ENCODE measurements at regions not wholly inside any gene's neighbourhood (a gene's known extent, or its start where the extent isn't known, plus 50 kb on each side); places are given as distances from the start of the nearest gene placed in this dataset.

DNA sequence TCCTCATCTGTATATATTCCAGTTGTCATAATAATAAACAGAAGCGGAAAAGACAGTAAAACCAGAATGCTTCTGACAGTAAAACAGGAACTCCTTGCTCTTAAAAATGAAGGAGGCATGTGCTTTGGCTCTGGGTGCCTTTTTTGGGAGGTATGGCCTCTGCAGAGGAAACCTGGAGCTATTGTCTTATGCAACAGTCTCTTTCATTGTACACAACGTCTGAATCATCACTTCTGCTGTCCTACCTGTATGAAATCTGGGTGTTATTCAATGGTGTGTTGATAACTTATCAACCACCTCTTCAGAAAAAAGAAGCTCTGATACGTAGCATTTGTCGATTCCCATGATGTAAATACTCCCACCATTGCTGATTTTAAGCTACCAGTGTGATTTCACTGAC, 64.8 kb downstream of the CDCA7 start:
- Histone ChIP-seq H3K27me3 (ENCODE audit: control insufficient read depth in 1 of 2, insufficient read depth in 2 of 2, low read length in 2 of 2) (no peaks in the 10 kb centered on the region), H3K27ac (ENCODE audit: low read depth in 2 of 2, low read length in 1 of 2) (no peak overlapping the region), H3K4me3 (ENCODE audit: low read depth in 1 of 2, low read length in 2 of 2) (no peak overlapping the region), H3K4me1 (ENCODE audit: control insufficient read depth in 2 of 2, insufficient read depth in 2 of 2, low read length in 1 of 2) (no peaks in the 10 kb centered on the region), H3K36me3 (ENCODE audit: control insufficient read depth in 2 of 2, insufficient read depth in 2 of 2, low read length in 1 of 2) (no peaks in the 10 kb centered on the region), H3K9me3 (ENCODE audit: control insufficient read depth in 2 of 2, insufficient read depth in 1 of 2, low read depth in 1 of 2, low read length in 1 of 2) (no peaks in the 10 kb centered on the region)
- WGBS, 2 donors, result 35 to 42% methylated on average over 4 of the region's 4 CpGs

DNA sequence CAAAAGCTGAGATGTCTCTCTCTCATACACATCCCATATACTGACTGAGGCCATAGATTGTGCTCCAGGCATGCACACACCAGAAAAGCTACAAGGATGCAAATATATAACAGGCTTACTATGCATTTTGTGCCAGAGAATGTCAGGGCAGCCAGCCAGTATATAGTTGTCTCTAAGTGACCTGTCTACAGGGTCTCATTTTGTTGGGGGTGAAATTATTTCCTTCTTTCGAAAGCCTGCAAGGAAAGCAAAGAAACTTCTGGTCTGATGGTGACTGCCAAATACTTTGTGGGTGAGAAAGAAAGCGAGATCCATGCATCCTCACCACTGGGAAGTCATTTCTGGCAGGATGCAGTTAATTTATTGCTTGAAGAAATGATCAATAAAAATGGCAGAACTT, 70.2 kb downstream of the CDCA7 start:
- Histone ChIP-seq H3K27me3 (ENCODE audit: control insufficient read depth in 1 of 2, insufficient read depth in 2 of 2, low read length in 2 of 2) (no peaks in the 10 kb centered on the region), H3K36me3 (ENCODE audit: control insufficient read depth in 2 of 2, insufficient read depth in 2 of 2, low read length in 1 of 2) (no peaks in the 10 kb centered on the region), H3K4me3 (ENCODE audit: low read depth in 1 of 2, low read length in 2 of 2) (no peak overlapping the region), H3K27ac (ENCODE audit: low read depth in 2 of 2, low read length in 1 of 2) (no peak overlapping the region), H3K9me3 (ENCODE audit: control insufficient read depth in 2 of 2, insufficient read depth in 1 of 2, low read depth in 1 of 2, low read length in 1 of 2) (peaks cover 0 to 3% of the 10 kb centered on the region in 2 donors), H3K4me1 (ENCODE audit: control insufficient read depth in 2 of 2, insufficient read depth in 2 of 2, low read length in 1 of 2) (peaks cover 0 to 2% of the 10 kb centered on the region in 2 donors)
- 76 to 77% methylated on average over 2 of the region's 2 CpGs for WGBS, 2 donors

DNA sequence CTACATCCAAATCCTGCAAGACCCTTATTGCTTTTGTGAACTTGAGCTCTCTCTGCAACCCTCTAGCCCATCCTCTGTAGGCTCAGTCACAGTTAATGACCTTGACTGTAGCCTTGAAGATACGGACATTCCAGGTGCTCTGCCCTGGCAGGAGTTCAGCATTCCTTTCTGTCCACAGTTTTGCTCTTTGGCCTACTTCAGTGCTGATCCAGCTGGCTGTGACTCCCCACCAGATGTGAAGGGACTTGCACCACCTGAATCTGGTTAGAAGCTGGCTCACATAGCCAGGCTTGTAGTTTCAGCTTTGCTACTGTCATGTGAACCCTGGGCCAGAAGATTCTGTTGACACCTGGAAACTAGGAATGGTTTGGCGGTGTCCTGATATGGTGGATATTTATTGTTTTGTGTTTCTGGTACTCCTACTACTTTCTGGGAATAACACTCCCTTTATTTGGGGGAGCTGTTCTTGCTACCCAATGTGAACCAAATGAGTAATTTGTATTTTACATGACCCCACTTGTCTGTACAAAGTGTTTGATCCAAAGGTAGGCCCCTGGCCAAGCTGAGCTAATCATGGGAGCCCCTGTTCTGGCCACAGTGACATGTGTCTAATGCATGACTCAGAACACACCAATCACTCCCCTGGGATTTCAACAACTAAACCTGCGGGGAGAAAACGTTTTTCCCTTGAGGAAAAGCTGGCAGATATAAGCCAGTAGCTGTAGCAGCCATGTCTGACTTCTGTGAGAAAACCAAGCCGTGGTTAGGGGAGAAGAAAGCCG, 73.4 kb downstream of the CDCA7 start:
- no peaks in the 10 kb centered on the region for H3K27me3 ChIP-seq (ENCODE audit: control insufficient read depth in 1 of 2, insufficient read depth in 2 of 2, low read length in 2 of 2)
- peaks cover 0 to 2% of the 10 kb centered on the region in 2 donors for H3K4me1 ChIP-seq (ENCODE audit: control insufficient read depth in 2 of 2, insufficient read depth in 2 of 2, low read length in 1 of 2)
- H3K9me3 ChIP-seq (ENCODE audit: control insufficient read depth in 2 of 2, insufficient read depth in 1 of 2, low read depth in 1 of 2, low read length in 1 of 2), result peaks cover 0 to 3% of the 10 kb centered on the region in 2 donors
- H3K4me3 ChIP-seq (ENCODE audit: low read depth in 1 of 2, low read length in 2 of 2), result no peak overlapping the region
- H3K36me3 ChIP-seq (ENCODE audit: control insufficient read depth in 2 of 2, insufficient read depth in 2 of 2, low read length in 1 of 2), result no peaks in the 10 kb centered on the region
- H3K27ac ChIP-seq (ENCODE audit: low read depth in 2 of 2, low read length in 1 of 2), result peak overlapping the region; percentile 15 to 26
- 41 to 55% methylated on average over 6 of the region's 6 CpGs for WGBS, 2 donors

DNA sequence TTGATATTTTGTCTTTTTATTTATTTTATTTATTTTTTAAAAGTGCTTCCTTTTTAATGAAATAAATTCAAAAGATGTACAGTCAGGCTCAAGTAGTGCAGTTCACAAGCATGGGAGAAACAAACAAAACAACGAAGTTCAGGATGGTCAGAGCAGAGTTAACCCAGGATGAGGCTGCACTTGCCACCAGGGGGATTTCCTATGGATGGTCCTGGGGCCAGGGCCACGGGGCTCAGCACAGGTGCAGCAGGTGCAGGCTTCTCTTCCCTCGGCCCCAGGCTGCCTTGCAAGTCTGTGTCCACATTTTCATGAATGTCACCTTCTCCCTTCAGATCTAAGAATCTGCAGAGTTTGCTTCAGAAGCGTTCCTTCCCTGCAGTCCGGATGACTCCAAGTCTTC, 76.5 kb downstream of the CDCA7 start:
- H3K4me1 ChIP-seq (ENCODE audit: control insufficient read depth in 2 of 2, insufficient read depth in 2 of 2, low read length in 1 of 2), result peaks cover 0 to 2% of the 10 kb centered on the region in 2 donors
- 76 to 79% methylated on average over 5 of the region's 5 CpGs for WGBS, 2 donors
- H3K36me3 ChIP-seq (ENCODE audit: control insufficient read depth in 2 of 2, insufficient read depth in 2 of 2, low read length in 1 of 2), result no peaks in the 10 kb centered on the region
- H3K27me3 ChIP-seq (ENCODE audit: control insufficient read depth in 1 of 2, insufficient read depth in 2 of 2, low read length in 2 of 2), result no peaks in the 10 kb centered on the region
- H3K4me3 ChIP-seq (ENCODE audit: low read depth in 1 of 2, low read length in 2 of 2), result no peak overlapping the region
- H3K27ac ChIP-seq (ENCODE audit: low read depth in 2 of 2, low read length in 1 of 2), result no peak overlapping the region
- H3K9me3 ChIP-seq (ENCODE audit: control insufficient read depth in 2 of 2, insufficient read depth in 1 of 2, low read depth in 1 of 2, low read length in 1 of 2), result peaks cover 0 to 3% of the 10 kb centered on the region in 2 donors

DNA sequence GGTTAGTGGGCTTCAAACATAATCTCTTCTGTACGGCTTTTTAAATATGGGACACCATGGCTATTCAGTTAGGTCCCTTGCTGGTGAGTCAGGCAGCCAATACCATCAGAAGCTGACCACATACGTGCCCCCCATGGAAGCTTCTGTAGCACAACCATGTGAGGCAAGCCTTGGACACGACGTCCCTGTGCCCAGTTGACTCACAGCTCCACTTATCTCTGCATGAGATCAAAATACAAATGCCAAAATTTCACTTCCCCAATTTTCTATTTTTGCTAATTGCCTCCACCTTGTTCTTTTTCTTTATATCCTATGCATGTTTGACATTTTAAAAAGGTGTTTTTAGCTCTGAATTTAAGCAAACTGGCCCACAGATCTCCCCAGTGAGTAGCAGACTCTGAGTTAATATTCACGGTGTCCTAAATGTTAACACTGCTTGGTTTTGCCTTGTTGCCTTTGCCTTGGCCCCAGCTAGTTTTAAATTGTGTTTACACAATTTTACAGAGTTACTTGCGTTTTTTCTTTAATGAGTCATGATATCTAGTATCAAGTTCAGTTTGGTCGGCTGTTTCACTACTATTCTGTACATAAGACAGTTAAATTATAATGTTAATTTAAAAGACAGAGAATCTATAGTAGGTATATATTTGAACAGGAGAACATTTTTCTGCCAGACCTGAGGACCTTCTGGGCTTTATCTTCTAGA, 77.5 kb downstream of the CDCA7 start:
- no peaks in the 10 kb centered on the region for H3K27me3 ChIP-seq (ENCODE audit: control insufficient read depth in 1 of 2, insufficient read depth in 2 of 2, low read length in 2 of 2)
- no peak overlapping the region for H3K4me3 ChIP-seq (ENCODE audit: low read depth in 1 of 2, low read length in 2 of 2)
- no peaks in the 10 kb centered on the region for H3K36me3 ChIP-seq (ENCODE audit: control insufficient read depth in 2 of 2, insufficient read depth in 2 of 2, low read length in 1 of 2)
- H3K4me1 ChIP-seq (ENCODE audit: control insufficient read depth in 2 of 2, insufficient read depth in 2 of 2, low read length in 1 of 2), result peaks cover 0 to 2% of the 10 kb centered on the region in 2 donors
- 56 to 61% methylated on average over 7 of the region's 7 CpGs for WGBS, 2 donors
- H3K9me3 ChIP-seq (ENCODE audit: control insufficient read depth in 2 of 2, insufficient read depth in 1 of 2, low read depth in 1 of 2, low read length in 1 of 2), result no peaks in the 10 kb centered on the region
- no peak overlapping the region for H3K27ac ChIP-seq (ENCODE audit: low read depth in 2 of 2, low read length in 1 of 2)

DNA sequence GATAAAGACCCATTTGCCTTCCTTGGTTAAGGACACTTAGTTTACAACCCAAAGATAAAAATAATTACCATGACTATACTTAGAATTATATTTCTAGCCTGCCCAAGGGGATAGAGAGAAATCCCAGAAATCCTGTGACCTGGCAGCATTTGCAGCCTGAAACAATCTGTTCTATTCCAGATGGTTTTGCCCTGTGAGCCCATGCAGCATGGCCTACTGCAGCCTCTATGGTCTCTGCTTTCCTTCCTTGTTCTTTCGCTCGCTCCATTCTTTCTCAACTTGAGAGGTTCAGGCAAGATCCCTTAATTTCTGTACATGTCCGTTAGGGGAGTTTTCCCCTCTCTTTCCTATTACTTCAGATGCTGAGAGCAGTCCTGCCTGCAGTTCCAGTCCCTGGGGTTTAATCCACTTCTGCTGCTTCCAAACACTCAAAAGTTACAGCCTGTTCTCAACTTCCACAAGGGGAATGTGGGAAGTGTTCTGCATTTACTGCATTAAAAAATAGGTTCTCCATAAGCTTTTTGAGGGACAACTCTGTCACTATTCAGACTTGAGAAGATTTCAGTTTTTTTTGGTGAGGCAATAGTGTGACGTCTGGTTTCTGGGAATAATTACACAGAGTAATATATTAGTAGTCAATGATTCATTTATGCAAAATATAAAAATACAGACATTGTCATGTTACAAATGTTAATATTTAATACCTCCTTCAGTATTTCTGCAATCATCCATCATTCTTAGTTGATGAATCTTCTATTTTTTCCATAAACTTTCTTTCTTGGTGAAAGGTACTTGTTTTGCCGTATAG, 80.3 kb downstream of the CDCA7 start:
- no peaks in the 10 kb centered on the region for H3K4me1 ChIP-seq (ENCODE audit: control insufficient read depth in 2 of 2, insufficient read depth in 2 of 2, low read length in 1 of 2)
- H3K27ac ChIP-seq (ENCODE audit: low read depth in 2 of 2, low read length in 1 of 2), result no peak overlapping the region
- H3K36me3 ChIP-seq (ENCODE audit: control insufficient read depth in 2 of 2, insufficient read depth in 2 of 2, low read length in 1 of 2), result no peaks in the 10 kb centered on the region
- H3K9me3 ChIP-seq (ENCODE audit: control insufficient read depth in 2 of 2, insufficient read depth in 1 of 2, low read depth in 1 of 2, low read length in 1 of 2), result no peaks in the 10 kb centered on the region
- no peak overlapping the region for H3K4me3 ChIP-seq (ENCODE audit: low read depth in 1 of 2, low read length in 2 of 2)
- H3K27me3 ChIP-seq (ENCODE audit: control insufficient read depth in 1 of 2, insufficient read depth in 2 of 2, low read length in 2 of 2), result no peaks in the 10 kb centered on the region
- 82 to 85% methylated on average over 5 of the region's 5 CpGs for WGBS, 2 donors

DNA sequence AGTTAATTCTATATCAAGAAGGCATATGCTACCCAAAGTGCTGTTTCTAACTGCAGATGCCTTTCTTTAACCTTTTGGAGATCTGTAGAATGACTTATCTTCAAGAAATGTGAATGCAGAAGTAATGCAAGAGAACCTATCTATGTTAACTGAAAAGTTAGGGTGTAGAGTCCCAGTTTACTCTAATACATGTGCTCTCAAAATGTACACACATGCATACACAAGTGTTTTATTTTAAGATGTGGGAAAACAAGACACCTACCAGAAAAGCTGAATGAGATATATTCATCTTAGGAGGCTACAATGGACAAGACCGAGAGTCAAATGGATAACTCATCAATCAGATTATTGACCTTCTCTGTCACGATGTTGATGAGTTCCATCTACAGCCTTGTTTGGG, 80.9 kb downstream of the CDCA7 start:
- H3K4me1 ChIP-seq (ENCODE audit: control insufficient read depth in 2 of 2, insufficient read depth in 2 of 2, low read length in 1 of 2), result no peaks in the 10 kb centered on the region
- no peak overlapping the region for H3K27ac ChIP-seq (ENCODE audit: low read depth in 2 of 2, low read length in 1 of 2)
- 76 to 85% methylated on average over 2 of the region's 2 CpGs for WGBS, 2 donors
- H3K27me3 ChIP-seq (ENCODE audit: control insufficient read depth in 1 of 2, insufficient read depth in 2 of 2, low read length in 2 of 2), result no peaks in the 10 kb centered on the region
- H3K4me3 ChIP-seq (ENCODE audit: low read depth in 1 of 2, low read length in 2 of 2), result no peak overlapping the region
- no peaks in the 10 kb centered on the region for H3K9me3 ChIP-seq (ENCODE audit: control insufficient read depth in 2 of 2, insufficient read depth in 1 of 2, low read depth in 1 of 2, low read length in 1 of 2)
- H3K36me3 ChIP-seq (ENCODE audit: control insufficient read depth in 2 of 2, insufficient read depth in 2 of 2, low read length in 1 of 2), result no peaks in the 10 kb centered on the region

DNA sequence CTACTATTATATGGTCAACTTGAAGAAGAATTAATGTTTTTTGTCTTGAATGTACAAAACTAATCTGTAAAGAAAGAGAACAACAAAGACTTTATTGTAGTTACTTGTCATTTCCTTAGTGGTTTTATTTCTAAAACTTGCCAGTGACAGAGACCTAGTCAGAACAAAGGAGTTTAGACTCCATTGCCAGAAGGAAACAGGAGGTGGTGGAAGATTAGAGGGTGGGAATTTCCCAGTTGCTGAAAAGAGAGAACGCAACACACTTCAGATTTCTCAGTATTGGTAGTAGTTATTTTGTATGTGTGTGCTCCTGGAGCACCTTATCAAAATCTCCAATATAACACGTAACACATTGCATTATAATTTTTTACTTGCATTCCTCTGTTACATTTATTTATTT, 81.4 kb downstream of the CDCA7 start:
- H3K4me1 ChIP-seq (ENCODE audit: control insufficient read depth in 2 of 2, insufficient read depth in 2 of 2, low read length in 1 of 2), result no peaks in the 10 kb centered on the region
- H3K27me3 ChIP-seq (ENCODE audit: control insufficient read depth in 1 of 2, insufficient read depth in 2 of 2, low read length in 2 of 2), result no peaks in the 10 kb centered on the region
- 59 to 64% methylated on average over 2 of the region's 2 CpGs for WGBS, 2 donors
- no peak overlapping the region for H3K27ac ChIP-seq (ENCODE audit: low read depth in 2 of 2, low read length in 1 of 2)
- no peak overlapping the region for H3K4me3 ChIP-seq (ENCODE audit: low read depth in 1 of 2, low read length in 2 of 2)
- no peaks in the 10 kb centered on the region for H3K36me3 ChIP-seq (ENCODE audit: control insufficient read depth in 2 of 2, insufficient read depth in 2 of 2, low read length in 1 of 2)
- H3K9me3 ChIP-seq (ENCODE audit: control insufficient read depth in 2 of 2, insufficient read depth in 1 of 2, low read depth in 1 of 2, low read length in 1 of 2), result no peaks in the 10 kb centered on the region

DNA sequence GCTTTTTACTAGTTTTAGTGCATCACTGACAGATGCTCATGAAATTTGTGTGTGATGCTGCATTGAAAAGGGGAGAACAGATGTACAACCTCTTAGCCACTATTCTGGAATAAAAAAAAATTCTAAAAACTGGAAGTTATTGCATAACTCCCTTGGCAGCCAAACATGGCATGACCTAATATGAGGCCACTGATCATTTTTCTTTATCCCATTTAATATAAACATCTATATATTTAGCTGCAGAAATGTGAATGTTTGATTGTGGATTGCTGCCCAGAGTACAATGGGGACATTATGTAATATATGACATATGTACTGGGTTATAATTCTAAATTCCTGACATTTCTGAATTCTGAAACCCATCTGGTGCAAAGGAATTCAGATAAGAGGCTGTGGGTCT, 86.5 kb downstream of the CDCA7 start:
- Histone ChIP-seq H3K36me3 (ENCODE audit: control insufficient read depth in 2 of 2, insufficient read depth in 2 of 2, low read length in 1 of 2) (no peaks in the 10 kb centered on the region), H3K27me3 (ENCODE audit: control insufficient read depth in 1 of 2, insufficient read depth in 2 of 2, low read length in 2 of 2) (no peaks in the 10 kb centered on the region), H3K9me3 (ENCODE audit: control insufficient read depth in 2 of 2, insufficient read depth in 1 of 2, low read depth in 1 of 2, low read length in 1 of 2) (no peaks in the 10 kb centered on the region), H3K4me1 (ENCODE audit: control insufficient read depth in 2 of 2, insufficient read depth in 2 of 2, low read length in 1 of 2) (no peaks in the 10 kb centered on the region), H3K4me3 (ENCODE audit: low read depth in 1 of 2, low read length in 2 of 2) (no peak overlapping the region), H3K27ac (ENCODE audit: low read depth in 2 of 2, low read length in 1 of 2) (no peak overlapping the region)
